ENCODE measurements at regions not wholly inside any gene's neighbourhood (a gene's known extent, or its start where the extent isn't known, plus 50 kb on each side); places are given as distances from the start of the nearest gene placed in this dataset.

DNA sequence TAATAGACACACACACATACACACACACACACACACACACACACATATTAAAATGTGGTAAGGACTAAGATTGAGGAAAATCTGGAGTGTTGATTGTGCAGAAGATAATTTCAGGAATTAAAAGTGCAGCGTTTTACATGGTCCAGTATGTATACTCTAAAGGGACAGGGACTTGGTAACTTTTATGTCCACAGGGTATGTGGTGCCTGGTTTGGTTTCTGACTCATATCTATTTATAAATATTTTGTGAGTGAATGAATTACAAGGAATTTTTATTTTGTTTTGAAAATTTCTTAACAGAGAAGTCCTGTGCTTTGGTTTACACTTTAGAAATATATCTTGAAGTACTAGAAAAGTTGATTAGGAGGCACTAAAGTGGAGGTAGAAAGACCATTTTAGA, 287.7 kb upstream of the NXPH2 start:
- H3K27me3 Mint-ChIP-seq = no peaks in the 10 kb centered on the region
- H3K9me3 Mint-ChIP-seq = peaks cover 17% of the 10 kb centered on the region
- no peak overlapping the region for H3K27ac Mint-ChIP-seq
- H3K36me3 Mint-ChIP-seq = no peaks in the 10 kb centered on the region
- no peak overlapping the region for H3K4me3 Mint-ChIP-seq
- no peaks in the 10 kb centered on the region for H3K4me1 Mint-ChIP-seq (ENCODE audit: low read depth in 2 of 2)
- ATAC-seq = no peak
- no peak for DNase-seq (ENCODE audit: low spot score)

GRCh38 chr2:139067072-139067471, 286.9 kb upstream of the NXPH2 start:
- ATAC-seq = no peak
- Mint-ChIP-seq H3K36me3 (no peaks in the 10 kb centered on the region), H3K27me3 (no peaks in the 10 kb centered on the region), H3K4me1 (ENCODE audit: low read depth in 2 of 2) (no peaks in the 10 kb centered on the region), H3K4me3 (no peak overlapping the region), H3K9me3 (peaks cover 21% of the 10 kb centered on the region), H3K27ac (no peak overlapping the region)
- DNase-seq (ENCODE audit: low spot score) = no peak

- DNase-seq (ENCODE audit: low spot score) (no peak), ATAC-seq (no peak)
- Mint-ChIP-seq H3K4me1 (ENCODE audit: low read depth in 2 of 2) (no peaks in the 10 kb centered on the region), H3K36me3 (peaks cover 5% of the 10 kb centered on the region), H3K9me3 (peaks cover 11% of the 10 kb centered on the region), H3K27ac (no peak overlapping the region), H3K27me3 (no peaks in the 10 kb centered on the region), H3K4me3 (no peak overlapping the region)
Observed at GRCh38 chr2:139064159-139064558, 284.0 kb upstream of the NXPH2 start.

DNA sequence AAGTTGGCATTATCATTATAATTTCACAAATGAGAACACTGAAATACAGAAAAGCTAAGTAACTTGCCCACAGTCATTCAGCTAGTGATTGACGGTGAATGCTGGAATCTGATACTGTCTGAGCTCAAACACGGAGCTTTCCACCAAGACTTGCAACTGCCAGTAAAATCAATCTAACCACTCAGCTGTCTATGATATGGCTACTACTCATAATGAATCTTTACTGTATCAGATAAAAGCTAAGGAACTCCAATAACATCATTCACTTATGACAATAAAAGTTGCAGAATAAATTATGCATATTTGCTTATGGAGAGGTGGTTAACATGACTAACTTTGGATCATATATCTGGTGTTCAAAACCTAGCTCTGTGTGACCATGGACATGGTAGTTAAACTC, 279.4 kb upstream of the NXPH2 start:
- no peak overlapping the region for H3K4me3 Mint-ChIP-seq
- H3K27me3 Mint-ChIP-seq = no peaks in the 10 kb centered on the region
- peaks cover 5% of the 10 kb centered on the region for H3K36me3 Mint-ChIP-seq
- ATAC-seq = no peak
- DNase-seq (ENCODE audit: low spot score) = no peak
- H3K9me3 Mint-ChIP-seq = peaks cover 10% of the 10 kb centered on the region
- no peak overlapping the region for H3K27ac Mint-ChIP-seq
- no peaks in the 10 kb centered on the region for H3K4me1 Mint-ChIP-seq (ENCODE audit: low read depth in 2 of 2)

DNA sequence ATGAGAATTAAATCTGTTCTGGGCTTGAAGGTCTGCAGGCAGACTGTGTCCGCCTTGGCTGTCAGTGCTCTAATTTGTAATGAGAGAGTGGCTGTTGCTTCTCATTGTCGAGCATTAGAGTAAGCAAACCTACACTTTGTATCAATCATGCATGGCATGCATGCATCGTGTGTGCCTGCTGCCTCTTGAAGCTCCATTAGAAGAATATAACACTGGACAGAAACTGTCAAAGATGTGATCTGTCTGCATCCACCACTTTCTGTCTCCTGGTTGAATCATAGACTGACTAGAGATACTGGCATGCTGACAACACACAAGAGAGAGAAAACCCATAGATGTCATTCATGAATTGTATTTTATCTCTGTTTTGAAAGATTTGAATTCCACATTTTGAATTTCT, 275.0 kb upstream of the NXPH2 start:
- H3K9me3 Mint-ChIP-seq = peaks cover 16% of the 10 kb centered on the region
- no peaks in the 10 kb centered on the region for H3K4me1 Mint-ChIP-seq (ENCODE audit: low read depth in 2 of 2)

DNA sequence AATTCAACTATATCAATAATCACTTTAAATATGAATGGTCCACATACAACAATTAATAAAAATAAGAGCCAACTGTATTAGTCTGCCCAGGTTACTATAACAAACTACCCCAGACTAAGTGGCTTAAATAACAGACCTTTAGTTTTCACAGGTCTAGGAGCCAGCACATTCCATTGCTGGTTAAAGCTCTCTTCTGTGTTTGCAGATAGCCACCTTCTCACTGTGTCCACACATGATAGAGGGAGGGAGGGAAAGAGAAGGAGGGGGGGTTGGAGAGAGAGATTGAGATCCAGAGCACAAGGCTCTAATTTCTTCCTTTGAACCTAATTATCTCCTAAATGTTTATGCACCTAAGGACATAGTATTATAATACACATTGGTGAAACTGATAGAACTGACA, 267.8 kb upstream of the NXPH2 start:
- Mint-ChIP-seq H3K4me3 (no peak overlapping the region), H3K4me1 (ENCODE audit: low read depth in 2 of 2) (no peaks in the 10 kb centered on the region), H3K9me3 (peaks cover 20% of the 10 kb centered on the region), H3K36me3 (no peaks in the 10 kb centered on the region), H3K27ac (no peak overlapping the region), H3K27me3 (no peaks in the 10 kb centered on the region)
- no peak for ATAC-seq
- DNase-seq (ENCODE audit: low spot score) = no peak

More for the DNA sequence above, 275.0 kb upstream of the NXPH2 start:
- ATAC-seq (no peak), DNase-seq (ENCODE audit: low spot score) (no peak)
- Mint-ChIP-seq H3K4me3 (no peak overlapping the region), H3K36me3 (no peaks in the 10 kb centered on the region), H3K27ac (no peak overlapping the region), H3K27me3 (no peaks in the 10 kb centered on the region)

GRCh38 chr2:139045524-139045923, 265.3 kb upstream of the NXPH2 start:
- Mint-ChIP-seq H3K4me1 (ENCODE audit: low read depth in 2 of 2) (no peaks in the 10 kb centered on the region), H3K4me3 (no peak overlapping the region), H3K27me3 (no peaks in the 10 kb centered on the region), H3K27ac (no peak overlapping the region), H3K36me3 (no peaks in the 10 kb centered on the region), H3K9me3 (peaks cover 17% of the 10 kb centered on the region)
- no peak for DNase-seq (ENCODE audit: low spot score)
- no peak for ATAC-seq

GRCh38 chr2:139034064-139034463, 253.9 kb upstream of the NXPH2 start:
- ATAC-seq = no peak
- no peaks in the 10 kb centered on the region for H3K36me3 Mint-ChIP-seq

GRCh38 chr2:139033300-139033699, 253.1 kb upstream of the NXPH2 start:
- no peaks in the 10 kb centered on the region for H3K27me3 Mint-ChIP-seq
- no peak overlapping the region for H3K4me3 Mint-ChIP-seq
- H3K9me3 Mint-ChIP-seq = peaks cover 7% of the 10 kb centered on the region
- DNase-seq (ENCODE audit: low spot score) = no peak
- ATAC-seq = no peak
- H3K36me3 Mint-ChIP-seq = no peaks in the 10 kb centered on the region
- H3K4me1 Mint-ChIP-seq (ENCODE audit: low read depth in 2 of 2) = no peaks in the 10 kb centered on the region
- no peak overlapping the region for H3K27ac Mint-ChIP-seq

More at GRCh38 chr2:139034064-139034463, 253.9 kb upstream of the NXPH2 start:
- Mint-ChIP-seq H3K27me3 (no peaks in the 10 kb centered on the region), H3K27ac (no peak overlapping the region), H3K4me1 (ENCODE audit: low read depth in 2 of 2) (no peaks in the 10 kb centered on the region), H3K9me3 (peaks cover 4% of the 10 kb centered on the region), H3K4me3 (no peak overlapping the region)
- DNase-seq (ENCODE audit: low spot score) = no peak

DNA sequence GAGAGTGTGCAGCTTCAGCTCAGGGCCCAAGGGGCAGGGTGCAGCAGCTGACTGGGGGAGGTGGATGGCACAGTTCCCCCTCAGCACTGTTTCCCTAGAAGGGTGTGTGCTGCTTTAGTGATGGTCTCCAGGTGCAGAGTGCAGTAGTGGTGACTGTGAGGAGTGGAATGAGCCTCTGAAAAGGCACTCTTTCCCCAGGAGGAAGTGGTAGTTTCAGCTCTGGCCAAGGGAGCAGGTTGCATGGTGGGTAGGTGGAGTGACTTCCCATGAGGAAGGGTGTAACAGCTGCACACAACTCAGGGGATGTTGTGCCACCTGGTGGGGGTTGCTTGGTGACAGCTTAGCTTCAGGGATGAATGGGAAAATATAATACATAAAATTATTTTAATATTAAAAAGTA, 251.5 kb upstream of the NXPH2 start:
- no peaks in the 10 kb centered on the region for H3K36me3 Mint-ChIP-seq
- H3K4me3 Mint-ChIP-seq = no peak overlapping the region
- H3K27ac Mint-ChIP-seq = no peak overlapping the region
- ATAC-seq = no peak
- DNase-seq (ENCODE audit: low spot score) = no peak
- no peaks in the 10 kb centered on the region for H3K4me1 Mint-ChIP-seq (ENCODE audit: low read depth in 2 of 2)
- H3K27me3 Mint-ChIP-seq = no peaks in the 10 kb centered on the region
- peaks cover 8% of the 10 kb centered on the region for H3K9me3 Mint-ChIP-seq

GRCh38 chr2:139020287-139020686, 240.1 kb upstream of the NXPH2 start:
- ATAC-seq = no peak
- Mint-ChIP-seq H3K4me3 (no peak overlapping the region), H3K27ac (no peak overlapping the region), H3K4me1 (ENCODE audit: low read depth in 2 of 2) (no peaks in the 10 kb centered on the region), H3K27me3 (no peaks in the 10 kb centered on the region), H3K9me3 (peaks cover 25% of the 10 kb centered on the region), H3K36me3 (peaks cover 7% of the 10 kb centered on the region)
- DNase-seq (ENCODE audit: low spot score) = no peak

GRCh38 chr2:139018252-139018651, 238.1 kb upstream of the NXPH2 start:
- no peaks in the 10 kb centered on the region for H3K4me1 Mint-ChIP-seq (ENCODE audit: low read depth in 2 of 2)
- H3K27ac Mint-ChIP-seq = no peak overlapping the region
- ATAC-seq = no peak

GRCh38 chr2:139007130-139007529, 226.9 kb upstream of the NXPH2 start:
- Mint-ChIP-seq H3K27me3 (no peaks in the 10 kb centered on the region), H3K4me3 (no peak overlapping the region), H3K4me1 (ENCODE audit: low read depth in 2 of 2) (no peaks in the 10 kb centered on the region), H3K27ac (no peak overlapping the region), H3K36me3 (no peaks in the 10 kb centered on the region), H3K9me3 (peaks cover 4% of the 10 kb centered on the region)
- DNase-seq (ENCODE audit: low spot score) (no peak), ATAC-seq (no peak)

More at GRCh38 chr2:139018252-139018651, 238.1 kb upstream of the NXPH2 start:
- DNase-seq (ENCODE audit: low spot score) = no peak
- Mint-ChIP-seq H3K4me3 (no peak overlapping the region), H3K9me3 (peaks cover 35% of the 10 kb centered on the region), H3K36me3 (peaks cover 10% of the 10 kb centered on the region), H3K27me3 (no peaks in the 10 kb centered on the region)

DNA sequence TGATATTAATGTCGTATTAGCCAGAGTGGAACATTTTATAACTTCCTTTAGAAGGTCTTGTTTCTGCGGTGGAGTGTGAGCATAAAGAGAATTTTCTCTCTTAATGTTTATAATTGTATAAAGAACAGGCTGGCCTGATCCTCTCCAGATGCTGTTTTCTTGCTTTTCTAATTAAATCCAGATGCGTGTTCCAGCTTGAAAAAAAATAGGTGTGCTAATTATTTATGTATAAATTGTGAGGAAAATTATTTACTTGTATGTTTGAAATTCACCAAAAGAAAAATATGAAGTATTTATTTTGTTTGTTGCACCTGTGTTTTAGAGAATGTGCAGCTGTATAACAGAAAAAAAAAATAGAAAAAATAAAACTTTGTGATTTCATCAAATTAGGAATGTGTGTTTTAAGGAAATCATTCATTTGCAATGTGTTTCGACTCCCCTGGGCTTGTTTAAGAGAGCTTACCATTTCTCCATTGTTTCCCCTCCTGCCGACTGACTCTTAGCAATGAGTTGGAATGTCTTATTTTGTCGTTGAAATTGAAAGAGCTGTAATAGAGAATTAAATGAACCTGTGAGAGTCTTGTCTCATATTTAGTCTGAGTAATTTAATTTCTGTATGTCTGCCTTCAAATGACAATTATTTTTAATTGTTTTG, 220.1 kb upstream of the NXPH2 start:
- H3K36me3 Mint-ChIP-seq = peaks cover 8% of the 10 kb centered on the region
- H3K4me1 Mint-ChIP-seq (ENCODE audit: low read depth in 2 of 2) = no peaks in the 10 kb centered on the region
- H3K27ac Mint-ChIP-seq = no peak overlapping the region
- DNase-seq (ENCODE audit: low spot score) (no peak), ATAC-seq (no peak)
- peaks cover 16% of the 10 kb centered on the region for H3K9me3 Mint-ChIP-seq
- H3K27me3 Mint-ChIP-seq = no peaks in the 10 kb centered on the region
- no peak overlapping the region for H3K4me3 Mint-ChIP-seq

- no peak for ATAC-seq
- H3K36me3 Mint-ChIP-seq = peaks cover 8% of the 10 kb centered on the region
- no peaks in the 10 kb centered on the region for H3K27me3 Mint-ChIP-seq
- no peak for DNase-seq (ENCODE audit: low spot score)
- H3K4me1 Mint-ChIP-seq (ENCODE audit: low read depth in 2 of 2) = no peaks in the 10 kb centered on the region
- H3K9me3 Mint-ChIP-seq = peaks cover 16% of the 10 kb centered on the region
- no peak overlapping the region for H3K27ac Mint-ChIP-seq
- no peak overlapping the region for H3K4me3 Mint-ChIP-seq
Observed at GRCh38 chr2:138997856-138998517, 217.8 kb upstream of the NXPH2 start.
